ENCODE measurements at regions not wholly inside any gene's neighbourhood (a gene's known extent, or its start where the extent isn't known, plus 50 kb on each side); places are given as distances from the start of the nearest gene placed in this dataset.

DNA sequence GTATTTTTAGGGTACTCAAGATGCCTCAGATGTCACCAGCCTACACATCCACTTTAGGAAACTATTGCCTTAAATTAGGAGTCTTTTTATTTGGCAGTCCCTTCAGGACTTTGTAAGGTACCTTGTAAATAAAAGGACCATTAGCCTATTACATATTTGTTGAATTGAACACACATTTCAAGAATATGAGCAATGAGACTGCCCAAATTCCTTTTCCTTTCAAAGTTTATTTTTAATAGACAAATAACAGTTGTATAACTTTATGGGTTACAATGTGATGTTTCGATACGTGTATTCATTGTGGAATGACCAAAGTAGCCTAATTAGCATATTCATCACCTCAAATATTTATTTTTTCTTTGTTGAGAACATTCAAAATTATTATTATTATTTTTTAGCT is 176.7 kb upstream of the PDZRN3 start:
- TF ChIP-seq POLR2AphosphoS5 (IDR thresholded peaks at IDR 0.05; ENCODE audit: low read depth, low read length) (no peak), REST (IDR thresholded peaks at IDR 0.05; ENCODE audit: insufficient read depth in 1 of 2, low read depth in 2 of 2, low read length in 2 of 2) (no peak), SIN3A (IDR thresholded peaks at IDR 0.05; ENCODE audit: borderline replicate concordance, insufficient read depth, low read length) (no peak), TAF1 (IDR thresholded peaks at IDR 0.05; ENCODE audit: borderline replicate concordance, insufficient read depth, low read length) (no peak), FOXP2 (optimal IDR thresholded peaks at IDR 0.05; ENCODE audit: borderline replicate concordance, extremely low read depth, extremely low read length, insufficient read depth) (no peak)

Data from PFSK-1 (cell line).